CD14-positive monocyte (primary cell): ENCODE measurements at regions not wholly inside any gene's neighbourhood (a gene's known extent, or its start where the extent isn't known, plus 50 kb on each side); places are given as distances from the start of the nearest gene placed in this dataset.
"Not testable (repeated sequence)": the region's sequence is repeated elsewhere in the genome, so short reads cannot be mapped to it uniquely, and the experiment has no call there.

ENCODE experiments used
- DNase-seq, 3 donors: peaks; one replicate each; pipeline ENCODE4 v3.0.0-alpha.2; 2011 to 2022
- H2AFZ ChIP-seq: 2 replicates; pipeline ENCODE4 v1.6.0; 2012; ENCODE audit warnings: mild to moderate bottlenecking, low read depth, low read length, inconsistent platforms; ENCODE audit not compliant: insufficient read depth, poor library complexity, severe bottlenecking
- H3K27ac ChIP-seq, 2 donors: 1 replicate in 1 of 2; 2 replicates in 1 of 2; pipeline ENCODE4 v1.5.1; 2012 to 2013; ENCODE audit warnings: low read length in 2 of 2, control low read depth in 1 of 2, inconsistent platforms in 1 of 2, low read depth in 1 of 2, mild to moderate bottlenecking in 1 of 2
- H3K27me3 ChIP-seq, 2 donors: one replicate each; pipeline versions ENCODE4 v1.6.0 to v1.6.1; 2011 to 2013; ENCODE audit warnings: low read length in 2 of 2; ENCODE audit not compliant: control insufficient read depth in 2 of 2, insufficient read depth in 2 of 2
- H3K36me3 ChIP-seq, 2 donors: replicated peaks in 1 of 2; 1 replicate in 1 of 2; 2 replicates in 1 of 2; pipeline versions ENCODE4 v1.5.1 to v1.6.1; 2012 to 2013; ENCODE audit warnings: low read length in 2 of 2, control low read depth in 1 of 2, inconsistent platforms in 1 of 2, mild to moderate bottlenecking in 1 of 2; ENCODE audit not compliant: insufficient read depth in 2 of 2, control insufficient read depth in 1 of 2
- H3K4me1 ChIP-seq, 2 donors: 1 replicate in 1 of 2; 2 replicates in 1 of 2; pipeline versions ENCODE4 v1.5.1 to v1.6.1; 2012 to 2013; ENCODE audit warnings: low read length in 2 of 2, control low read depth in 1 of 2, inconsistent platforms in 1 of 2, mild to moderate bottlenecking in 1 of 2, moderate library complexity in 1 of 2; ENCODE audit not compliant: insufficient read depth in 2 of 2, control insufficient read depth in 1 of 2
- H3K4me2 ChIP-seq: replicated peaks from 2 replicates; pipeline ENCODE3; 2012; ENCODE audit warnings: low read length, moderate library complexity, mild to moderate bottlenecking; ENCODE audit not compliant: poor library complexity, severe bottlenecking; ENCODE audit errors: extremely low read depth
- H3K4me3 ChIP-seq, 3 experiments: fragments of 200-600 bp in 1 of 3; sonication (generic) in 1 of 3; replicated peaks in 1 of 3; 1 replicate in 2 of 3; 2 replicates in 1 of 3; pipeline ENCODE4 v1.5.1; 2011 to 2013; ENCODE audit warnings: low read length in 3 of 3, mild to moderate bottlenecking in 3 of 3, control low read depth in 2 of 3, low read depth in 2 of 3, inconsistent platforms in 1 of 3, moderate library complexity in 1 of 3
- H3K79me2 ChIP-seq: 2 replicates; pipeline ENCODE4 v1.6.0; 2012; ENCODE audit warnings: mild to moderate bottlenecking, control low read depth, inconsistent platforms, low read length, moderate library complexity; ENCODE audit not compliant: insufficient read depth
- H3K9ac ChIP-seq: 2 replicates; pipeline ENCODE4 v1.6.0; 2017; ENCODE audit warnings: low read length, mild to moderate bottlenecking; ENCODE audit not compliant: insufficient read depth, poor library complexity, severe bottlenecking
- H3K9me3 ChIP-seq, 2 donors: replicated peaks in 1 of 2; 1 replicate in 1 of 2; 2 replicates in 1 of 2; pipeline versions ENCODE4 v1.5.1 to v1.6.1; 2012 to 2013; ENCODE audit warnings: low read length in 2 of 2, control low read depth in 1 of 2; ENCODE audit not compliant: control insufficient read depth in 1 of 2, insufficient read depth in 1 of 2
- H4K20me1 ChIP-seq: 2 replicates; pipeline ENCODE4 v1.6.0; 2012; ENCODE audit warnings: mild to moderate bottlenecking, low read length, control low read depth, moderate library complexity; ENCODE audit not compliant: insufficient read depth
- H3K27ac Mint-ChIP-seq, 7 donors: one replicate each; pipeline ENCODE4 v1.8.0; 2020; ENCODE audit warnings: mild to moderate bottlenecking in 7 of 7, mixed read lengths in 7 of 7, moderate library complexity in 6 of 7, inconsistent platforms in 2 of 7
- H3K27me3 Mint-ChIP-seq, 3 donors: one replicate each; pipeline ENCODE4 v1.8.0; 2021 to 2022; ENCODE audit warnings: low read depth in 3 of 3, mild to moderate bottlenecking in 3 of 3, mixed read lengths in 3 of 3, moderate library complexity in 3 of 3, inconsistent platforms in 1 of 3
- H3K36me3 Mint-ChIP-seq, 2 donors: one replicate each; pipeline ENCODE4 v1.8.0; 2020; ENCODE audit warnings: mixed read lengths in 2 of 2, inconsistent platforms in 1 of 2, mild to moderate bottlenecking in 1 of 2
- H3K4me1 Mint-ChIP-seq: one replicate; pipeline ENCODE4 v1.8.0; 2020; ENCODE audit warnings: mild to moderate bottlenecking, mixed read lengths
- H3K4me3 Mint-ChIP-seq, 2 donors: one replicate each; pipeline ENCODE4 v1.8.0; 2020; ENCODE audit warnings: mild to moderate bottlenecking in 2 of 2, mixed read lengths in 2 of 2, moderate library complexity in 1 of 2
- H3K9me3 Mint-ChIP-seq, 7 donors: one replicate each; pipeline ENCODE4 v1.8.0; 2020 to 2022; ENCODE audit warnings: mixed read lengths in 7 of 7, mild to moderate bottlenecking in 6 of 7, moderate library complexity in 6 of 7, inconsistent platforms in 2 of 7
- CTCF ChIP-seq: fragments of 200-600 bp; IDR thresholded peaks from one replicate; pipeline ENCODE4 v1.8.0; 2022; ENCODE audit warnings: antibody characterized with exemption, mild to moderate bottlenecking
- WGBS: methylation state at CpG from one replicate; pipeline ENCODE4 v1.1.5; 2013; ENCODE audit warnings: missing lambda C conversion rate; ENCODE audit not compliant: insufficient coverage; 5-methylcytosine and 5-hydroxymethylcytosine counted together
- intact Hi-C, 2 donors: fragments of 100-400 bp; cut with micrococcal nuclease; formaldehyde crosslinking; loops; one replicate each; pipeline versions ENCODE4 v1.15.0 to v1.15.1; 2023

GRCh38 chr3:178205740-178206139 lies 330.5 kb upstream of the KCNMB2 start:
- Mint-ChIP-seq H3K4me1 (peaks cover 9% of the 10 kb centered on the region), H3K27ac (no peak overlapping the region), H3K36me3 (peaks cover 0 to 1% of the 10 kb centered on the region in 2 donors), H3K9me3 (no peaks in the 10 kb centered on the region), H3K4me3 (no peak overlapping the region), H3K27me3 (peaks cover 0 to 2% (median 0%) of the 10 kb centered on the region in 3 donors)
- H3K4me3 ChIP-seq: no peak overlapping the region
- H3K9me3 ChIP-seq: no peaks in the 10 kb centered on the region
- no peak overlapping the region for H3K27ac ChIP-seq
- H3K4me1 ChIP-seq: no peaks in the 10 kb centered on the region
- no peak for DNase-seq
- H3K4me2 ChIP-seq: no peak overlapping the region
- no peak overlapping the region for H3K9ac ChIP-seq
- no peaks in the 10 kb centered on the region for H4K20me1 ChIP-seq
- no peaks in the 10 kb centered on the region for H3K27me3 ChIP-seq
- WGBS: no CpG with 5 or more reads among the region's 1 CpG
- no peak overlapping the region for H2AFZ ChIP-seq
- no peak for TF ChIP-seq CTCF
- H3K79me2 ChIP-seq: no peaks in the 10 kb centered on the region
- H3K36me3 ChIP-seq: no peaks in the 10 kb centered on the region
- intact Hi-C loops: no loop called here

GRCh38 chr3:178206521-178206920 lies 329.7 kb upstream of the KCNMB2 start:
- no CpG with 5 or more reads among the region's 3 CpGs for WGBS

GRCh38 chr3:178207161-178207560 lies 329.1 kb upstream of the KCNMB2 start:
- H3K27ac Mint-ChIP-seq: peak overlapping the region in 1 of 7 donors; percentile 54
- H4K20me1 ChIP-seq, DNase-seq, H3K9me3 ChIP-seq, H3K9me3 Mint-ChIP-seq, H3K27ac ChIP-seq, H3K27me3 Mint-ChIP-seq, H3K4me3 ChIP-seq, H3K4me3 Mint-ChIP-seq, H3K36me3 Mint-ChIP-seq, H2AFZ ChIP-seq, H3K27me3 ChIP-seq, H3K4me1 Mint-ChIP-seq, H3K4me1 ChIP-seq, H3K4me2 ChIP-seq, H3K36me3 ChIP-seq, H3K79me2 ChIP-seq, intact Hi-C loops, H3K9ac ChIP-seq: not testable (repeated sequence)
- no CpG with 5 or more reads among the region's 2 CpGs for WGBS

More at GRCh38 chr3:178206521-178206920, 329.7 kb upstream of the KCNMB2 start:
- no peaks in the 10 kb centered on the region for H3K9me3 Mint-ChIP-seq
- no peaks in the 10 kb centered on the region for H3K4me1 ChIP-seq
- no peak overlapping the region for H3K4me3 Mint-ChIP-seq
- peaks cover 0 to 2% (median 0%) of the 10 kb centered on the region in 3 donors for H3K27me3 Mint-ChIP-seq
- no peak for DNase-seq
- no peaks in the 10 kb centered on the region for H3K9me3 ChIP-seq
- no peak overlapping the region for H3K4me2 ChIP-seq
- H4K20me1 ChIP-seq: no peaks in the 10 kb centered on the region
- H3K27ac ChIP-seq: no peak overlapping the region
- intact Hi-C loops: no loop called here
- H2AFZ ChIP-seq: no peak overlapping the region
- H3K27me3 ChIP-seq: no peaks in the 10 kb centered on the region
- H3K36me3 Mint-ChIP-seq: no peaks in the 10 kb centered on the region
- no peak for TF ChIP-seq CTCF
- H3K4me3 ChIP-seq: no peak overlapping the region
- H3K36me3 ChIP-seq: no peaks in the 10 kb centered on the region
- H3K79me2 ChIP-seq: no peaks in the 10 kb centered on the region
- H3K9ac ChIP-seq: no peak overlapping the region
- peaks cover 9% of the 10 kb centered on the region for H3K4me1 Mint-ChIP-seq
- H3K27ac Mint-ChIP-seq: no peak overlapping the region
